ENCODE measurements at regions not wholly inside any gene's neighbourhood (a gene's known extent, or its start where the extent isn't known, plus 50 kb on each side); places are given as distances from the start of the nearest gene placed in this dataset.
"Not testable (repeated sequence)": the region's sequence is repeated elsewhere in the genome, so short reads cannot be mapped to it uniquely, and the experiment has no call there.

- DNase-seq (ENCODE audit: low read depth in 2 of 2); H3K4me3 ChIP-seq (replicated peaks in 1 of 2; ENCODE audit: low read depth in 2 of 2, low read length in 2 of 2): not testable (repeated sequence)
These were observed 416.9 kb downstream of the GOLGA6L6 start for GRCh38 chr15:20124668-20125067.

DNA sequence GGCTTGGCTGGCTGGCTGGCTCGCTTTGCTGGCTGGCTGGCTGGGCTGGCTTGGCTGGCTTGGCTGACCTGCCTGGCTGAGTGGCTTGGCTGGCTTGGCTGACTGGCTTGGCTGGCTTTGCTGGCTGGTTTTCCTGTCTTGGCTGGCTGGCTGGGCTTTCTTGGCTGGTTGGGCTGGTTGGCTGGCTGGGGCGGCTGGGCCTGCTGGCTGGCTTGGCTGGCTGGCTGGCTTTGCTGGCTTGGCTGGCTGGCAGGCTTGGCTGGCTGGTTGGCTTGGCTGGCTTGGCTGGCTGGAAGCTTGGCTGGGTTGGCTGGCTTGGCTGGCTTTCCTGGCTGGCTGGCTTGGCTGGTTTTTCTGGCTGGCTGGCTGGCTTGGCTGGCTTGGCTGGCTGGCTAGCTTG, 435.6 kb downstream of the GOLGA6L6 start:
- no peak for DNase-seq (ENCODE audit: low read depth in 2 of 2)
- H3K4me3 ChIP-seq (replicated peaks in 1 of 2; ENCODE audit: low read depth in 2 of 2, low read length in 2 of 2) = no peak overlapping the region
- TF ChIP-seq, protein P1, sequence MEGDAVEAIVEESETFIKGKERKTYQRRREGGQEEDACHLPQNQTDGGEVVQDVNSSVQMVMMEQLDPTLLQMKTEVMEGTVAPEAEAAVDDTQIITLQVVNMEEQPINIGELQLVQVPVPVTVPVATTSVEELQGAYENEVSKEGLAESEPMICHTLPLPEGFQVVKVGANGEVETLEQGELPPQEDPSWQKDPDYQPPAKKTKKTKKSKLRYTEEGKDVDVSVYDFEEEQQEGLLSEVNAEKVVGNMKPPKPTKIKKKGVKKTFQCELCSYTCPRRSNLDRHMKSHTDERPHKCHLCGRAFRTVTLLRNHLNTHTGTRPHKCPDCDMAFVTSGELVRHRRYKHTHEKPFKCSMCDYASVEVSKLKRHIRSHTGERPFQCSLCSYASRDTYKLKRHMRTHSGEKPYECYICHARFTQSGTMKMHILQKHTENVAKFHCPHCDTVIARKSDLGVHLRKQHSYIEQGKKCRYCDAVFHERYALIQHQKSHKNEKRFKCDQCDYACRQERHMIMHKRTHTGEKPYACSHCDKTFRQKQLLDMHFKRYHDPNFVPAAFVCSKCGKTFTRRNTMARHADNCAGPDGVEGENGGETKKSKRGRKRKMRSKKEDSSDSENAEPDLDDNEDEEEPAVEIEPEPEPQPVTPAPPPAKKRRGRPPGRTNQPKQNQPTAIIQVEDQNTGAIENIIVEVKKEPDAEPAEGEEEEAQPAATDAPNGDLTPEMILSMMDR (IDR thresholded peaks at IDR 0.05; ENCODE audit: low read depth, low read length) = no peak

- not testable (repeated sequence) for DNase-seq (ENCODE audit: low read depth in 2 of 2); H3K4me3 ChIP-seq (replicated peaks in 1 of 2; ENCODE audit: low read depth in 2 of 2, low read length in 2 of 2)
These were observed 436.3 kb downstream of the GOLGA6L6 start for GRCh38 chr15:20105011-20105990.

- H3K4me3 ChIP-seq (replicated peaks in 1 of 2; ENCODE audit: low read depth in 2 of 2, low read length in 2 of 2); DNase-seq (ENCODE audit: low read depth in 2 of 2): not testable (repeated sequence)
These were observed 437.0 kb downstream of the GOLGA6L6 start for GRCh38 chr15:20104551-20104950.

DNA sequence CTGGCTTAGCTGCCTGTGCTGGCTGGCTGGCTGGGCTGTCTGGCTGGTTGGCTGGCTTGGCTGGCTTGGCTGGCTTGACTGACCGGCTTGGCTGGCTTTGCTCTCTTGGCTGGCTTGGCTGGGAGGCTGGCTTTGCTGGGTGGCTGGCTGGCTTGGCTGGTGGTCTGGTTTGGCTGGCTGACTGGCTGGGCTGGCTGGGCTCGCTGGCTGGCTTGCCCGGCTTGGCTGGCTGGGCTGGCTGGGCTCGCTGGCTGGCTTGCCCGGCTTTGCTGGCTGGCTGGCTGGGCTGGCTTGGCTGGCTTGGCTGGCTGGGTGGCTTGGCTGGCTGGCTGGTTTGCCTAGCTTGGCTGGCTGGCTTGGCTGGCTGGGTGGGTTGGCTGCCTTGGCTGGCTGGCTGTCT, 438.7 kb downstream of the GOLGA6L6 start:
- DNase-seq (ENCODE audit: low read depth in 2 of 2); H3K4me3 ChIP-seq (replicated peaks in 1 of 2; ENCODE audit: low read depth in 2 of 2, low read length in 2 of 2): not testable (repeated sequence)

DNA sequence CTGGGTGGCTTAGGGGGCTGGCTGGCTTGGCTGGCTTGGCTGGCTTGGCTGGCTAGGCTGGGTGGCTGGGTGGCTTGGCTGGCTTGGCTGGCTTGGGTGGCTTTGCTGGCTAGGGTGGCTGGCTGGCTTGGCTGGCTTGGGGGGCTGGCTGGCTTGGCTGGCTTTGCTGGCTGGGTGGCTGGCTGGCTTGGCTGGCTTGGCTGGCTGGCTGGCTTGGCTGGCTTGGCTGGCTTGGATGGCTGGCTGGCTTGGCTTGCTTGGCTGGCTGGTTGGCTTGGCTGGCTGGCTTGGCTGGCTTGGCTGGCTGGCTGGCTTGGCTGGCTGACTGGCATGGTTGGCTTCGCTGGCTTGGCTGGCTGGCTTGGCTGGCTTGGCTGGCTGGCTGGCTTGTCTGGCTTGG, 439.4 kb downstream of the GOLGA6L6 start:
- not testable (repeated sequence) for H3K4me3 ChIP-seq (replicated peaks in 1 of 2; ENCODE audit: low read depth in 2 of 2, low read length in 2 of 2); DNase-seq (ENCODE audit: low read depth in 2 of 2)

DNA sequence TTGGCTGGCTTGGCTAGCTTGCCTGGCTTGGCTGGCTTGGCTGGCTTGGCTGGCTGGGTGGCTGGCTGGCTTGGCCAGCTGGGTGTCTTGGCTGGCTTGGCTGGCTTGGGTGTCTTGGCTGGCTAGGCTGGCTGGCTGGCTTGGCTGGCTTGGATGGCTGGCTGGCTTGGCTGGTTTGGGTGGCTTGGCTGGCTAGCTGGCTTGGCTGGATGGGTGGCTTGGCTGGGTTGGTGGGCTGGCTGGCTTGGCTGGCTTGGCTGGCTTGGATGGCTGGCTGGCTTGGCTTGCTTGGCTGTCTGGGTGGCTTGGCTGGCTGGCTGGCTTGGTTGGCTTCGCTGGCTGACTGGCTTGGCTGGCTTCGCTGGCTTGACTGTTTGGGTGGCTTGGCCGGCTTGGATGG, 440.3 kb downstream of the GOLGA6L6 start:
- H3K4me3 ChIP-seq (replicated peaks in 1 of 2; ENCODE audit: low read depth in 2 of 2, low read length in 2 of 2) = not testable (repeated sequence)

DNA sequence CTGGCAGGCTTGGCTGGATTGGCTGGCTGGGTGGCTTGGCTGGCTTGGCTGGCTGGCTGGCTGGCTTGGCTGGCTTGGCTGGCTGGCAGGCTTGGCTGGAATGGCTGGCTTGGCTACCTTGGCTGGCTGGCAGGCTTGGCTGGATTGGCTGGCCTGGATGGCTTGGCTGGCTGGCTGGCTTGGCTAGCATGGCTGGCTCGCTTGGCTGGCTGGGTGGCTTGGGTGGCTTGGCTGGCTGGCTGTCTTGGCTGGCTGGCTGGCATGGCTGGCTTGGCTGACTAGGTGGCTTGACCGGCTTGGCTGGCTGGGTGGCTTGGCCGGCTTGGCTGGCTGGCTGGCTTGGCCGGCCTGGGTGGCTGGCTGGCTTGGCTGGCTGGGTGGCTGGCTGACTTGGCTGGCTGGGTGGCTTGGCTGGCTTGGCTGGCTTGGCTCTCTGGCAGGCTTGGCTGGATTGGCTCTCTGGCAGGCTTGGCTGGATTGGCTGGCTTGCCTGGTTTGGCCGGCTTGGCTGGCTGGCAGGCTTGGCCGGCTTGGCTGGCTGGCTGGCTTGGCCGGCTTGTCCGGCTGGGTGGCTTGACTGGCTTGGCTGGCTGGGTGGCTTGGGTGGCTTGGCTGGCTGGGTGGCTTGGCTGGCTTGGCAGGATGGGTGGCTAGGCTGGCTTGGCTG, 440.9 kb downstream of the GOLGA6L6 start:
- not testable (repeated sequence) for H3K4me3 ChIP-seq (replicated peaks in 1 of 2; ENCODE audit: low read depth in 2 of 2, low read length in 2 of 2); DNase-seq (ENCODE audit: low read depth in 2 of 2)

More for the DNA sequence above, 440.3 kb downstream of the GOLGA6L6 start:
- not testable (repeated sequence) for DNase-seq (ENCODE audit: low read depth in 2 of 2)

DNA sequence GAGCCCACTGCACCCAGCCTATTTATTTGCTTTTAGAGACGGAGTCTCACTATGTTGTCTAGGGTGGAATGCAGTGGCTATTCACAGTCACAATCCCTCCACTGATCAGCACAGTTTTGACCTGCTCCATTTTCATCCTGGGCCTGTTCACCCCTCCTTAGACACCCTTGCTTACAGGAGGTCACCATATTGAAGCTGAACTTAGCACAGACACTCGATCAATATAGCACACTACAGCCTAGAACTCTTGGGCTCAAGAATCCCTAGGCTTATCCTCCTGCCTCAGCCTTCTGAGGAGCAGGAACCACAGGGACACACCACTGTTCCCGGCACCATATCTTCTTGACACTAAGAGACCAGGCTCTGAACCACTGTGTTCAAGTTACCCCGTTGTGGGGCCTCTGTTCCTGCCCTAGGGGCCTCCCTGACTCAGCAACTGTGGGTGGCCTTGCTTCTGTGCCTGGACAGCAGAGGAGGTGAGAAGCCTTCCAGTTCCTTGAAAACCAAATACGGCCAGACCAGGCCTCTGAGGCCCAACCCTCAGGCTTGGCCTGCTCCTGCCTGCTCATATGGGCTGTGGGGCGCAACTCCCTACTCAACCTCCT, 445.8 kb downstream of the GOLGA6L6 start:
- H3K4me3 ChIP-seq (replicated peaks in 1 of 2; ENCODE audit: low read depth in 2 of 2, low read length in 2 of 2); DNase-seq (ENCODE audit: low read depth in 2 of 2): not testable (repeated sequence)

DNA sequence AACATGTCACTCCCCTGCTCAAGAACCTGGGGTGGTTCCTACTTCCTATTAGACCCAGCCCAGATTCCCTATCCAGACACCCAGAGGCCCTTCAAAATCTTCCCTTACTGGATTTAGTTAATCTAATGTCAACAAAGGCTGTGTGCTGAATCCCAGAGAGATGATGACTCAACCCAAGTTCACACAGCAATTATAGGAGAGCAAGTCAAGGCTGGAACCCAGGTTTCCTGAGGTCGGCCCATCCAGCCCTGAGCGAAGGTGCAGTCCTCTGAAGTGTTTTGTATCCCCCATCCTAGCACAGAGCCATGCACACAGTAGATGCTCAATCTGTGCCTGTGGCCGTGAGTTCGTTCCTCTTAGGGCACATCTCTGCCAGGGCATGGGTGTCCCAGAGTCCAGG, 452.1 kb downstream of the GOLGA6L6 start:
- DNase-seq (ENCODE audit: low read depth in 2 of 2); H3K4me3 ChIP-seq (replicated peaks in 1 of 2; ENCODE audit: low read depth in 2 of 2, low read length in 2 of 2): not testable (repeated sequence)

DNA sequence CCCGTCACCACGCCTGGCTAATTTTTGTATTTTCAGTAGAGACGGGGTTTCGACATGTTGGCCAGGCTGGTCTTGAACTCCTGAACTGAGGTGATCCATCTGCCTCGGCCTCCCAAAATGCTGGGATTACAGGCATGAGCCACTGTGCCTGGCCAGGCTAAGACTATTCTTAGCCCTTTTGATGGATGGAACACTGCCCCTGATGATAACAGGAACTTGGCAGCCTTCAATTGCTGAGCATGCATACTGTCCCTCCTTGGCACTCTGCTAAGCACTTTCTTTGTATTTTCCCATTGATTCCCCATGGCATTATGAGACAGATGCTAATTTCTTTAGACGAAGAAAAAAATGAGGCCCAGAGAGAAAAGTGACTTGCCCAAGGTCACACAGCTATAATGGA, 457.6 kb downstream of the GOLGA6L6 start:
- H3K4me3 ChIP-seq (replicated peaks in 1 of 2; ENCODE audit: low read depth in 2 of 2, low read length in 2 of 2); DNase-seq (ENCODE audit: low read depth in 2 of 2): not testable (repeated sequence)

GRCh38 chr15:20074082-20074481, 467.5 kb downstream of the GOLGA6L6 start:
- not testable (repeated sequence) for H3K4me3 ChIP-seq (replicated peaks in 1 of 2; ENCODE audit: low read depth in 2 of 2, low read length in 2 of 2); DNase-seq (ENCODE audit: low read depth in 2 of 2)

DNA sequence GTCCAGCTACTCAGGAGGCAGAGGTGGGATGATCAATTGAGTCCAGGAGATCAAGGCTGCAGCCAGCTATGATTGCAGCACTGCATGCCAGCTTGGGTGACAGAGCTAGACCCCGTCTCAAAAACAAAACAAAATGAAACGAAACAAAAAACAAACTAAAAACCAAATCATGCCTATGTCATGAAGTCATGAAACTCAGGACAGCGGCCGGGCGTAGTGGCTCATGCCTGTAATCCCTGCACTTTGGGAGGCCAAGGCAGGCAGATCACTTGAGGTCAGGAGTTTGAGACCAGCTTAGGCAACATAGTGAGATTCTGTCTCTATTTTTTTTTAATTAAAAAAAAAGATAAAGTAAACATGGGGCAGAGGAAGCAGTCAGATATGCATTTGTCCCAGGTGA, 472.6 kb downstream of the GOLGA6L6 start:
- DNase-seq (ENCODE audit: low read depth in 2 of 2); H3K4me3 ChIP-seq (replicated peaks in 1 of 2; ENCODE audit: low read depth in 2 of 2, low read length in 2 of 2): not testable (repeated sequence)

DNA sequence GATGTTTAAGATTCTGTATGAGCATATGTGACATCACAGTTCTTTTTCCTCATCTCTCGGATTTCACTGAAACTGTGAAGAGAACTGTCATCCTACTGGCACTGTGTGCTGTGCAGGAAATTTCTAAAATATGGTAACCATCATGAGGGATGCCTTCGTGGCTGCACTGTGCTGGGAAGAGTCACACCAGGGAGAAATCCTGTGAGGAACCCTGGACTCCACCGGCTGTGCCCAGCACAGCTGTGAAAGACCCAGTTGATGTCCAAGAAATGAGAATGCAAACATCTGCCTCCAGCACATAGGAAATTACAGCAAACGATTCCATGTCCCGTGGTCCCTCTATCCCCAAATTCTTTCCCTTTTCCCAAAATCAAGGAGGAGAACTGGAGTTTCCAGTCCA, 475.4 kb downstream of the GOLGA6L6 start:
- not testable (repeated sequence) for DNase-seq (ENCODE audit: low read depth in 2 of 2); H3K4me3 ChIP-seq (replicated peaks in 1 of 2; ENCODE audit: low read depth in 2 of 2, low read length in 2 of 2)

GRCh38 chr15:20065508-20065907, 476.1 kb downstream of the GOLGA6L6 start:
- not testable (repeated sequence) for DNase-seq (ENCODE audit: low read depth in 2 of 2); H3K4me3 ChIP-seq (replicated peaks in 1 of 2; ENCODE audit: low read depth in 2 of 2, low read length in 2 of 2)

DNA sequence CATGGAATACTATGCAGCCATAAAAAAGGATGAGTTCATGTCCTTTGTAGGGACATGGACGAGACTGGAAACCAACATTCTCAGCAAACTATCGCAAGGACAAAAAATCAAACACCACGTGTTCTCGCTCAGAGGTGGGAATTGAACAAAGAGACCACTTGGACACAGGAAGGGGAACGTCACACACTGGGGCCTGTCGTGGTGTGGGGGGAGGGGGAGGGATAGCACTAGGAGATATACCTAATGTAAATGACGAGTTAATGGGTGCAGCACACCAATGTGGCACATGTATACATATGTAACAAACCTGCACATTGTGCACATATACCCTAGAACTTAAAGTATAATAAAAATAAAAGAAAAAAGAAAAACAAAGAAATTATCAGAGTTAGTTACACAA, 478.4 kb downstream of the GOLGA6L6 start:
- not testable (repeated sequence) for H3K4me3 ChIP-seq (replicated peaks in 1 of 2; ENCODE audit: low read depth in 2 of 2, low read length in 2 of 2); DNase-seq (ENCODE audit: low read depth in 2 of 2)

GRCh38 chr15:20060838-20061237, 480.8 kb downstream of the GOLGA6L6 start:
- not testable (repeated sequence) for H3K4me3 ChIP-seq (replicated peaks in 1 of 2; ENCODE audit: low read depth in 2 of 2, low read length in 2 of 2); DNase-seq (ENCODE audit: low read depth in 2 of 2)

Data from cardiac fibroblast (primary cell).